GM23338 (cell line): ENCODE measurements at regions not wholly inside any gene's neighbourhood (a gene's known extent, or its start where the extent isn't known, plus 50 kb on each side); places are given as distances from the start of the nearest gene placed in this dataset.

ENCODE experiments used
- EZH2 ChIP-seq: fragments of 200-600 bp; sonication (generic); IDR thresholded peaks from one replicate; pipeline ENCODE4 v1.8.0; 2017; ENCODE audit warnings: antibody characterized with exemption, mild to moderate bottlenecking, low read depth; ENCODE audit not compliant: unreplicated experiment
- JUNB ChIP-seq: IDR thresholded peaks from one replicate; pipeline ENCODE4 v1.6.1; 2016; ENCODE audit warnings: antibody characterized with exemption; ENCODE audit not compliant: unreplicated experiment
- NANOG ChIP-seq: IDR thresholded peaks from 2 replicates; pipeline ENCODE4 v1.6.1; 2016; ENCODE audit warnings: antibody characterized with exemption, borderline replicate concordance
- STAT1 ChIP-seq: IDR thresholded peaks from one replicate; pipeline ENCODE4 v1.6.1; 2016; ENCODE audit warnings: antibody characterized with exemption; ENCODE audit not compliant: unreplicated experiment
- ZNF114 ChIP-seq: fragments of 250-450 bp; sonication (Bioruptor Pico); IDR thresholded peaks from 2 replicates; pipeline ENCODE4 v1.5.0; 2020; ENCODE audit warnings: mild to moderate bottlenecking, moderate library complexity
- ZNF331 ChIP-seq: fragments of 250-450 bp; sonication (Bioruptor Pico); IDR thresholded peaks from 2 replicates; pipeline ENCODE4 v1.5.0; 2020; ENCODE audit warnings: low read depth, mild to moderate bottlenecking, moderate library complexity
- TF ChIP-seq, protein P1 (sequence below): fragments of 250-450 bp; sonication (Bioruptor Pico); IDR thresholded peaks from 2 replicates; pipeline ENCODE4 v1.5.0; 2020; ENCODE audit warnings: mild to moderate bottlenecking, moderate library complexity

DNA sequence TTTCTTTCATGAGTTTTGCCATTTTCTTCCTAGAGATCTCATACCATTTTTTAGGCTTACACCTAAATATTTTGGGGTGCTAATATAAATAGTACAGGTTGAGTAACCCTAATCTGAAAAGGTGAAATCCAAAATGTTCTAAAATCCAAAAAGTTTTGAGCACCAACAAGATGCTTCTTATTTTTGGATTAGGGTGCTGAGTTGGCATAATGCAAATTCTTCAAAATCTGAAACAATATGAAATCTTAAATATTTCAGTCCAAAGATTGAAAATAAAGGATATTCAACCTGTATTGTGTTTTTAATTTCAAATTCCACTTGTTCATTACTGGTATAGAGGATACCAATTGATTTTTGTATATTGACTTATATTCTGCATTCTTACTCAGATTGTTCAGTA, 51.1 kb upstream of the KCNK2 start (continued):
- TF ChIP-seq, protein P1, sequence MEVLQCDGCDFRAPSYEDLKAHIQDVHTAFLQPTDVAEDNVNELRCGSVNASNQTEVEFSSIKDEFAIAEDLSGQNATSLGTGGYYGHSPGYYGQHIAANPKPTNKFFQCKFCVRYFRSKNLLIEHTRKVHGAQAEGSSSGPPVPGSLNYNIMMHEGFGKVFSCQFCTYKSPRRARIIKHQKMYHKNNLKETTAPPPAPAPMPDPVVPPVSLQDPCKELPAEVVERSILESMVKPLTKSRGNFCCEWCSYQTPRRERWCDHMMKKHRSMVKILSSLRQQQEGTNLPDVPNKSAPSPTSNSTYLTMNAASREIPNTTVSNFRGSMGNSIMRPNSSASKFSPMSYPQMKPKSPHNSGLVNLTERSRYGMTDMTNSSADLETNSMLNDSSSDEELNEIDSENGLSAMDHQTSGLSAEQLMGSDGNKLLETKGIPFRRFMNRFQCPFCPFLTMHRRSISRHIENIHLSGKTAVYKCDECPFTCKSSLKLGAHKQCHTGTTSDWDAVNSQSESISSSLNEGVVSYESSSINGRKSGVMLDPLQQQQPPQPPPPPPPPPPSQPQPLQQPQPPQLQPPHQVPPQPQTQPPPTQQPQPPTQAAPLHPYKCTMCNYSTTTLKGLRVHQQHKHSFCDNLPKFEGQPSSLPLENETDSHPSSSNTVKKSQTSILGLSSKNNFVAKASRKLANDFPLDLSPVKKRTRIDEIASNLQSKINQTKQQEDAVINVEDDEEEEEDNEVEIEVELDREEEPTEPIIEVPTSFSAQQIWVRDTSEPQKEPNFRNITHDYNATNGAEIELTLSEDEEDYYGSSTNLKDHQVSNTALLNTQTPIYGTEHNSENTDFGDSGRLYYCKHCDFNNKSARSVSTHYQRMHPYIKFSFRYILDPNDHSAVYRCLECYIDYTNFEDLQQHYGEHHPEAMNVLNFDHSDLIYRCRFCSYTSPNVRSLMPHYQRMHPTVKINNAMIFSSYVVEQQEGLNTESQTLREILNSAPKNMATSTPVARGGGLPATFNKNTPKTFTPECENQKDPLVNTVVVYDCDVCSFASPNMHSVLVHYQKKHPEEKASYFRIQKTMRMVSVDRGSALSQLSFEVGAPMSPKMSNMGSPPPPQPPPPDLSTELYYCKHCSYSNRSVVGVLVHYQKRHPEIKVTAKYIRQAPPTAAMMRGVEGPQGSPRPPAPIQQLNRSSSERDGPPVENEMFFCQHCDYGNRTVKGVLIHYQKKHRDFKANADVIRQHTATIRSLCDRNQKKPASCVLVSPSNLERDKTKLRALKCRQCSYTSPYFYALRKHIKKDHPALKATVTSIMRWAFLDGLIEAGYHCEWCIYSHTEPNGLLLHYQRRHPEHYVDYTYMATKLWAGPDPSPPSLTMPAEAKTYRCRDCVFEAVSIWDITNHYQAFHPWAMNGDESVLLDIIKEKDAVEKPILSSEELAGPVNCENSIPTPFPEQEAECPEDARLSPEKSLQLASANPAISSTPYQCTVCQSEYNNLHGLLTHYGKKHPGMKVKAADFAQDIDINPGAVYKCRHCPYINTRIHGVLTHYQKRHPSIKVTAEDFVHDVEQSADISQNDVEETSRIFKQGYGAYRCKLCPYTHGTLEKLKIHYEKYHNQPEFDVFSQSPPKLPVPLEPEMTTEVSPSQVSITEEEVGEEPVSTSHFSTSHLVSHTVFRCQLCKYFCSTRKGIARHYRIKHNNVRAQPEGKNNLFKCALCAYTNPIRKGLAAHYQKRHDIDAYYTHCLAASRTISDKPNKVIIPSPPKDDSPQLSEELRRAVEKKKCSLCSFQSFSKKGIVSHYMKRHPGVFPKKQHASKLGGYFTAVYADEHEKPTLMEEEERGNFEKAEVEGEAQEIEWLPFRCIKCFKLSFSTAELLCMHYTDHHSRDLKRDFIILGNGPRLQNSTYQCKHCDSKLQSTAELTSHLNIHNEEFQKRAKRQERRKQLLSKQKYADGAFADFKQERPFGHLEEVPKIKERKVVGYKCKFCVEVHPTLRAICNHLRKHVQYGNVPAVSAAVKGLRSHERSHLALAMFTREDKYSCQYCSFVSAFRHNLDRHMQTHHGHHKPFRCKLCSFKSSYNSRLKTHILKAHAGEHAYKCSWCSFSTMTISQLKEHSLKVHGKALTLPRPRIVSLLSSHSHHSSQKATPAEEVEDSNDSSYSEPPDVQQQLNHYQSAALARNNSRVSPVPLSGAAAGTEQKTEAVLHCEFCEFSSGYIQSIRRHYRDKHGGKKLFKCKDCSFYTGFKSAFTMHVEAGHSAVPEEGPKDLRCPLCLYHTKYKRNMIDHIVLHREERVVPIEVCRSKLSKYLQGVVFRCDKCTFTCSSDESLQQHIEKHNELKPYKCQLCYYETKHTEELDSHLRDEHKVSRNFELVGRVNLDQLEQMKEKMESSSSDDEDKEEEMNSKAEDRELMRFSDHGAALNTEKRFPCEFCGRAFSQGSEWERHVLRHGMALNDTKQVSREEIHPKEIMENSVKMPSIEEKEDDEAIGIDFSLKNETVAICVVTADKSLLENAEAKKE (CRISPR knock-in tag) = no peak
- TF ChIP-seq NANOG (no peak), JUNB (no peak), STAT1 (no peak), ZNF114 (no peak), ZNF331 (CRISPR knock-in tag) (no peak), EZH2 (no peak)
